Breast epithelium (tissue), 3 donors: ENCODE measurements at regions not wholly inside any gene's neighbourhood (a gene's known extent, or its start where the extent isn't known, plus 50 kb on each side); places are given as distances from the start of the nearest gene placed in this dataset.

Experiments used
- POLR2A ChIP-seq: fragments of 450-650 bp; IDR thresholded peaks from one replicate; pipeline ENCODE4 v1.6.1; 2016; ENCODE audit warnings: antibody characterized with exemption, mild to moderate bottlenecking, moderate library complexity
- TF ChIP-seq, protein P1 (sequence below), 3 donors: fragments of 450-650 bp; IDR thresholded peaks; one replicate each; pipeline ENCODE4 v1.5.1; 2016 to 2017; ENCODE audit warnings: antibody characterized with exemption in 3 of 3, mild to moderate bottlenecking in 3 of 3, moderate library complexity in 3 of 3

- TF ChIP-seq POLR2A, result no peak
- TF ChIP-seq, protein P1, sequence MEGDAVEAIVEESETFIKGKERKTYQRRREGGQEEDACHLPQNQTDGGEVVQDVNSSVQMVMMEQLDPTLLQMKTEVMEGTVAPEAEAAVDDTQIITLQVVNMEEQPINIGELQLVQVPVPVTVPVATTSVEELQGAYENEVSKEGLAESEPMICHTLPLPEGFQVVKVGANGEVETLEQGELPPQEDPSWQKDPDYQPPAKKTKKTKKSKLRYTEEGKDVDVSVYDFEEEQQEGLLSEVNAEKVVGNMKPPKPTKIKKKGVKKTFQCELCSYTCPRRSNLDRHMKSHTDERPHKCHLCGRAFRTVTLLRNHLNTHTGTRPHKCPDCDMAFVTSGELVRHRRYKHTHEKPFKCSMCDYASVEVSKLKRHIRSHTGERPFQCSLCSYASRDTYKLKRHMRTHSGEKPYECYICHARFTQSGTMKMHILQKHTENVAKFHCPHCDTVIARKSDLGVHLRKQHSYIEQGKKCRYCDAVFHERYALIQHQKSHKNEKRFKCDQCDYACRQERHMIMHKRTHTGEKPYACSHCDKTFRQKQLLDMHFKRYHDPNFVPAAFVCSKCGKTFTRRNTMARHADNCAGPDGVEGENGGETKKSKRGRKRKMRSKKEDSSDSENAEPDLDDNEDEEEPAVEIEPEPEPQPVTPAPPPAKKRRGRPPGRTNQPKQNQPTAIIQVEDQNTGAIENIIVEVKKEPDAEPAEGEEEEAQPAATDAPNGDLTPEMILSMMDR (IDR thresholded peaks at IDR 0.05), result no peak
Observed at GRCh38 chr20:16898433-16898832, 150.3 kb downstream of the OTOR start.
